ENCODE measurements at regions not wholly inside any gene's neighbourhood (a gene's known extent, or its start where the extent isn't known, plus 50 kb on each side); places are given as distances from the start of the nearest gene placed in this dataset.
"Not testable (repeated sequence)": the region's sequence is repeated elsewhere in the genome, so short reads cannot be mapped to it uniquely, and the experiment has no call there.

DNA sequence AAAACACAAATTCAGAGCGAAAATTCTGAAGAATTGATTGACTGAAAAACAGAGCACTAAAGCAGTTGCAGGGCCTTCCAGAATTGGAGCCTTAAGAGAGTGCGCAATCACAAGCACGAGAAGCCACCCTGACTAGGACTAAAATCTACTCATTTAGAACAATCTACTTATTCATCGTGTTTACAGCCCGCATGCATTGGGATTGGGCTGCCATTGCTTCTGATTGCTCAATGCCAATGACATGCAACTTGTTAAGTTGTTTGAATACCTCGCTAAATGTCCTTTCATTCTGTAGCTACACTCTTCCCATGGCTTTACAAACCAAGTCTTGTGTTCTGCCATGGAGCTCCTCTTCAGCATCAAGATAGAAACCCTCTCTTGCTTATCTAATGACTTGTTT is 425.9 kb upstream of the POM121L12 start:
- H3K27ac ChIP-seq = no peak overlapping the region
- intact Hi-C loops (cut with DNase I) = no loop called here
- ATAC-seq (no peak), DNase-seq (no peak)
- no peaks in the 10 kb centered on the region for H3K36me3 ChIP-seq
- H3K4me3 ChIP-seq = no peak overlapping the region
- WGBS (ENCODE audit: insufficient coverage, low coverage, low lambda C conversion rate, missing lambda C conversion rate) = 58% methylated on average over 6 of the region's 6 CpGs
- TF ChIP-seq, protein P1, sequence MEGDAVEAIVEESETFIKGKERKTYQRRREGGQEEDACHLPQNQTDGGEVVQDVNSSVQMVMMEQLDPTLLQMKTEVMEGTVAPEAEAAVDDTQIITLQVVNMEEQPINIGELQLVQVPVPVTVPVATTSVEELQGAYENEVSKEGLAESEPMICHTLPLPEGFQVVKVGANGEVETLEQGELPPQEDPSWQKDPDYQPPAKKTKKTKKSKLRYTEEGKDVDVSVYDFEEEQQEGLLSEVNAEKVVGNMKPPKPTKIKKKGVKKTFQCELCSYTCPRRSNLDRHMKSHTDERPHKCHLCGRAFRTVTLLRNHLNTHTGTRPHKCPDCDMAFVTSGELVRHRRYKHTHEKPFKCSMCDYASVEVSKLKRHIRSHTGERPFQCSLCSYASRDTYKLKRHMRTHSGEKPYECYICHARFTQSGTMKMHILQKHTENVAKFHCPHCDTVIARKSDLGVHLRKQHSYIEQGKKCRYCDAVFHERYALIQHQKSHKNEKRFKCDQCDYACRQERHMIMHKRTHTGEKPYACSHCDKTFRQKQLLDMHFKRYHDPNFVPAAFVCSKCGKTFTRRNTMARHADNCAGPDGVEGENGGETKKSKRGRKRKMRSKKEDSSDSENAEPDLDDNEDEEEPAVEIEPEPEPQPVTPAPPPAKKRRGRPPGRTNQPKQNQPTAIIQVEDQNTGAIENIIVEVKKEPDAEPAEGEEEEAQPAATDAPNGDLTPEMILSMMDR (IDR thresholded peaks at IDR 0.05) = no peak
- no peak for TF ChIP-seq POLR2A (IDR thresholded peaks at IDR 0.05)
- no peaks in the 10 kb centered on the region for H3K9me3 ChIP-seq
- no peaks in the 10 kb centered on the region for H3K4me1 ChIP-seq
- H3K27me3 ChIP-seq = no peaks in the 10 kb centered on the region

GRCh38 chr7:52592698-52593097 is 442.7 kb upstream of the POM121L12 start:
- no peak overlapping the region for H3K27ac ChIP-seq
- intact Hi-C loops (cut with DNase I) = no loop called here

DNA sequence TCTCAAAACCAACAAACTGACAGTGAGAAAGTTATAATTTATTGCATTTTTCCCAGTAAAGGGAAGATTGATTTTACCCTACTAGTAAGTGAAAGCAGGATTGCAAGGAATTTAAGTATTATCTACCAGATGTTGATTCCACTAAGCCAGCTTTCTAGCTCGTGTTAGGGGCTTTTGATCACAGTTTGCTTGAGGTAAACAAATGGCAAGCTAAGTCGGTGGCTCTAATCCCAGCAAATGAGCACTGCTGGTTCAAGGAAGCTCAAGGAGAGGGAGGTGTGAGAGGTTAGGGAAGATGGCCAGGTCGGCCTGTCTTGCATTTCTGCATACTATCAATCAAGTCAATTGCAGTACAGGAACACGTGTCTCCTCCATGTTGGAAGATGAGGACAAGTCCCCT is 448.7 kb upstream of the POM121L12 start:
- 6% methylated on average over 4 of the region's 4 CpGs for WGBS (ENCODE audit: insufficient coverage, low coverage, low lambda C conversion rate, missing lambda C conversion rate)
- Histone ChIP-seq H3K4me1 (no peaks in the 10 kb centered on the region), H3K9me3 (no peaks in the 10 kb centered on the region), H3K27ac (no peak overlapping the region), H3K4me3 (no peak overlapping the region), H3K27me3 (no peaks in the 10 kb centered on the region), H3K36me3 (no peaks in the 10 kb centered on the region)
- DNase-seq (no peak), ATAC-seq (no peak)
- no peak for TF ChIP-seq POLR2A (IDR thresholded peaks at IDR 0.05)
- TF ChIP-seq, protein P1 (IDR thresholded peaks at IDR 0.05) = no peak
- intact Hi-C loops (cut with DNase I) = no loop called here

More at GRCh38 chr7:52592698-52593097, 442.7 kb upstream of the POM121L12 start:
- Histone ChIP-seq H3K4me1 (no peaks in the 10 kb centered on the region), H3K27me3 (no peaks in the 10 kb centered on the region), H3K36me3 (no peaks in the 10 kb centered on the region), H3K4me3 (no peak overlapping the region), H3K9me3 (no peaks in the 10 kb centered on the region)
- TF ChIP-seq POLR2A (IDR thresholded peaks at IDR 0.05) = no peak
- TF ChIP-seq, protein P1 (IDR thresholded peaks at IDR 0.05) = no peak
- WGBS (ENCODE audit: insufficient coverage, low coverage, low lambda C conversion rate, missing lambda C conversion rate) = 41% methylated on average over 3 of the region's 3 CpGs
- DNase-seq (no peak), ATAC-seq (no peak)

GRCh38 chr7:52584041-52584440 is 451.4 kb upstream of the POM121L12 start:
- H3K36me3 ChIP-seq = no peaks in the 10 kb centered on the region
- intact Hi-C loops (cut with DNase I) = no loop called here
- ATAC-seq = no peak
- TF ChIP-seq POLR2A (IDR thresholded peaks at IDR 0.05) = no peak
- TF ChIP-seq, protein P1 (IDR thresholded peaks at IDR 0.05) = no peak
- H3K9me3 ChIP-seq = no peaks in the 10 kb centered on the region
- no peaks in the 10 kb centered on the region for H3K27me3 ChIP-seq
- 34% methylated on average over 2 of the region's 2 CpGs for WGBS (ENCODE audit: insufficient coverage, low coverage, low lambda C conversion rate, missing lambda C conversion rate)
- H3K27ac ChIP-seq = no peak overlapping the region
- DNase-seq = no peak
- no peak overlapping the region for H3K4me3 ChIP-seq
- H3K4me1 ChIP-seq = no peaks in the 10 kb centered on the region

DNA sequence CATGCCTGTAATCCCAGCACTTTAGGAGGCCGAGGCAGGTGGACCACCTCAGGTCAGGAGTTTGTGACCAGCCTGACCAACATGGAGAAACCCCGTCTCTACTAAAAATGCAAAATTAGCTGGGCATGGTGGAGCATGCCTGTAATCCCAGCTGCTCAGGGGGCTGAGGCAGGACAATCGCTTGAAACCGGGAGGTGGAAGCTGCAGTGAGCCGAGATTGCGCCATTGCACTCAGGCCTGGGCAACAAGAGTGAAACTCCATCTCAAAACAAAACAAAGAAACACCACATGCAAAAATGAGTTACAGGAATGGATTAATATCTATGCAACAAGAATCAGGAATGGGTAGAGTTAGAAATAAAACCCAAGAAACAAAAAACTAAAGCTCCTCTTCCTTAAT is 462.3 kb upstream of the POM121L12 start:
- ATAC-seq; H3K9me3 ChIP-seq; intact Hi-C loops (cut with DNase I); H3K27ac ChIP-seq; DNase-seq; H3K4me1 ChIP-seq; H3K27me3 ChIP-seq; H3K36me3 ChIP-seq; H3K4me3 ChIP-seq: not testable (repeated sequence)
- 60% methylated on average over 2 of the region's 6 CpGs for WGBS (ENCODE audit: insufficient coverage, low coverage, low lambda C conversion rate, missing lambda C conversion rate)

Measured in right lobe of liver (tissue), 6 donors.